ENCODE measurements at regions not wholly inside any gene's neighbourhood (a gene's known extent, or its start where the extent isn't known, plus 50 kb on each side); places are given as distances from the start of the nearest gene placed in this dataset.

DNA sequence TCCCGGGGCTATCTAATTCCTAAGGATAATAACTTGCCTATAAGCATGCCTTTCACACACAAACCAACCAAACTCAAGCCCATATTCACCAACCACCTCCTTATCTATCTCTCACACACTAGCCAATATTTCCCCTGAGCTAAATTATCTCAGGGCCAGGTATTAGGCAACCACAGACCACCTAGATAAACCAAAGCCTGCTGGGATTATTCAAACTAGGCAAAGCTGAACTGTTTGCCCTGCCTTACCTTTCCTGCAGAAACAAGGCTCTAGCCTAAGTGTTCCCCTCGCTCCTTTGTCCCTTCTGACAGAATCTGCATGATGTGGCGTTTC is 114.7 kb upstream of the EEA1 start:
- TF ChIP-seq, protein P1, sequence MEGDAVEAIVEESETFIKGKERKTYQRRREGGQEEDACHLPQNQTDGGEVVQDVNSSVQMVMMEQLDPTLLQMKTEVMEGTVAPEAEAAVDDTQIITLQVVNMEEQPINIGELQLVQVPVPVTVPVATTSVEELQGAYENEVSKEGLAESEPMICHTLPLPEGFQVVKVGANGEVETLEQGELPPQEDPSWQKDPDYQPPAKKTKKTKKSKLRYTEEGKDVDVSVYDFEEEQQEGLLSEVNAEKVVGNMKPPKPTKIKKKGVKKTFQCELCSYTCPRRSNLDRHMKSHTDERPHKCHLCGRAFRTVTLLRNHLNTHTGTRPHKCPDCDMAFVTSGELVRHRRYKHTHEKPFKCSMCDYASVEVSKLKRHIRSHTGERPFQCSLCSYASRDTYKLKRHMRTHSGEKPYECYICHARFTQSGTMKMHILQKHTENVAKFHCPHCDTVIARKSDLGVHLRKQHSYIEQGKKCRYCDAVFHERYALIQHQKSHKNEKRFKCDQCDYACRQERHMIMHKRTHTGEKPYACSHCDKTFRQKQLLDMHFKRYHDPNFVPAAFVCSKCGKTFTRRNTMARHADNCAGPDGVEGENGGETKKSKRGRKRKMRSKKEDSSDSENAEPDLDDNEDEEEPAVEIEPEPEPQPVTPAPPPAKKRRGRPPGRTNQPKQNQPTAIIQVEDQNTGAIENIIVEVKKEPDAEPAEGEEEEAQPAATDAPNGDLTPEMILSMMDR (conservative IDR thresholded peaks at IDR 0.05) = no peak
- TF ChIP-seq EZH2 (IDR thresholded peaks at IDR 0.05; ENCODE audit: low read depth) = no peak
